NCI-H2227 treated with DMSO at 0.1 percent for 48 hours (cell line): ENCODE measurements at regions not wholly inside any gene's neighbourhood (a gene's known extent, or its start where the extent isn't known, plus 50 kb on each side); places are given as distances from the start of the nearest gene placed in this dataset.
"Not testable (repeated sequence)": the region's sequence is repeated elsewhere in the genome, so short reads cannot be mapped to it uniquely, and the experiment has no call there.

Source experiments
- DNase-seq: peaks from one replicate; lab custom pipeline; 2025; lab: John Stamatoyannopoulos, UW

DNA sequence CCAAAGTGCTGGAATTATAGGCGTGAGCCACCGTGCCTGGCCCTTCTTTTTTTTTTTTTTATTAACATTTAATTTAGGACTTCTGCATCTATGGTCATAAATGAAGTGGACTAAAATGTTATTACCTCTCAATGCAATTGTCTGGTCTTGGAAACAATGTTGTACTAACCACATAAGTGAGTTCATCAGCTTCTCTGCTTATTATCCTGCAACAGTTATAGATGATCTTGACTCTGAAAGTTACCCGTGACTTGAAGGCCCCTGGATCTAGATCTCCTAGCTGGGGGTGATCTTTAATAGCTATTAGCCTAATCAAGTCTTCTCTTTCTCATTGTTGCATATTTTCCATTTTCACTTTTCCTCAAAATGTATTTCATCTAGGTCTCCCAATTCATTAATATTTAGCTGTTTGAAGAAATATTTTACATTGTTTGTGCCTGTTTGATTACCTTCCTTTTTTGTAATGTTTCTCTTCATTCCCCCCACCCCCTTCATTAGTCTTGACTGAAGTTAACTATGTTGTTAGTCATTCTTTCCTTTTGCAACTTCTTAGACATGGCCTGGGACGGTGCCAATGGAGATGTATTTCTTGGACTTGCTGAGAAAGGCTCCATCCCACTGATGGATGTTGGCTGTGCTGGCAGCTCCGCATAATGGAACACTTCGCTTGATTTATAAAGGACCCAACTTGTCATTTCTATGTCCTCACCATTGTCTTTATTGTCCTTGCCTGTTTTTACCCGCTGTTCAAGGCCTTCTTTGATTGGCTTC, 141.6 kb upstream of the RIOK3 start:
- no peak for DNase-seq

DNA sequence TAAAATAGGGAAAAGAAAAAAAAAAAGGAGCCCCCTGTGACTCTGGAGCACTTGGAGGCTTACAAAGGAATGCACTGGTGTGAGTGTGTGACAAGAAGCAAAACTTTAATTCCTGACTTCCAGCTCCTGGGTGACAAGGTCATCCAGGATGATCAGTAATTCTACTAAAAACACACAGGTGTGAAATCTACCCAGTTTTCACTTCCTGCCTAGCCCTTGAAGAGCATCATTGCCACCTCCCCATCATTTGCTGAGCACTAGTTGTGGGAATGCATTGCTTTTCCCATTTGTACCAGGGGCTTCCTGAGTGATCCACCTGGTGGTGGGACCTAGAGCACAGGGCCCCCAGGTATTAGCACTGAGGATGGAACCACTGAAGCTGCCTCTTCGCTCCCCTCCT, 139.7 kb upstream of the RIOK3 start:
- DNase-seq = no peak

DNA sequence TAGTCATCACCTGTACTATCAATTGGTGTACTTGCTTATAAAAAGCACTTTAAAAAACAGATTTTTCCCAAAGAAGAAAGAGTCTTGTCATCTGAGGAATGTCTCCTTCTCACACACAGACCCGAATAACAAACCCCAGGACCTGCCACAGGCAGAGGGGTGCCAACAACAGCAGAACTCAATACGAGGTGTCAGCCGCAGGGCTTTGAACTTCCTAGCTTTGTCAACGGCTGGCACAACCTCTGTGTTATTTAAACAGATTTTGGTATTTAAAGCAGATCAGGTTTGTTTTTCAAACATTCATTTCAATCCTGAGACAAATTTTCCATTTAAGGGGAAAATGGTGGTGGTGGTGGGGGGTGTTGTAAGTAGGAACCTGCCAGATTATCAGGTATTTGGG, 138.4 kb upstream of the RIOK3 start:
- DNase-seq = no peak

DNA sequence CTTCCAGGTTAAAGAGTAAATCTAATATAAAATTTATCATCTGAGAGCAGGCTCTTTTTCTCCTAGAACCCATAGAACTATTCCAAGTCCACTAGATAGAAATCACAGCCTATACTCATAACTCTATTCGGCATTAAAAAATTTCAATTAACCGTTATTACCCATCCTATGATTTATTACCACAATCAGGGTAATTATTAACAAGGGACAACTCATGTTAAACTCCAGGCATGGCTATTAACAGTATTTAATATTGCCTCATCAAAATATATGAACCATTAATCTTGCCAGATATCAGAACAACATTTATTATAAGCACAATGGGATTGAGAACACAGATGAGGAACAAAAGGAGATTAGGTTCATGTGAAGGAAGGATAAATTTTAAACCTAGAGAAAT, 136.8 kb upstream of the RIOK3 start:
- DNase-seq = no peak

DNA sequence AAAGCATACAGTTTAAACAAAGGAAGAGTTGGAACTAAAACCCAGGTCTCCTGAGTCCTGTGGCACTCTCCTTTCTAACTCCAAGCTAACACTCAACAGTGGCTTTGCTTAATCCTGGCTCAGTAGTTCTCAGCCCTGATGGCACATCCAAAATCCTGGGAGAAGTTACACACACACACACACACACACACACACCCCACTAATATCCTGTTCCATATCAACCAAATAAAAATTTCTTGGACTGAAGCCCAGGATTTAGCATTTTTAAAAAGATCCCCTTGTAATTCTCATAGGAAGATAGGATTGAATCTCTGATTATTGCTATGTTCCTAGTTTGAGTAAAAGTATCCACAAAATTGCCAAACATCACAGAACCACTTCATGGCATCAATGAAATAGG, 136.1 kb upstream of the RIOK3 start:
- DNase-seq = no peak

DNA sequence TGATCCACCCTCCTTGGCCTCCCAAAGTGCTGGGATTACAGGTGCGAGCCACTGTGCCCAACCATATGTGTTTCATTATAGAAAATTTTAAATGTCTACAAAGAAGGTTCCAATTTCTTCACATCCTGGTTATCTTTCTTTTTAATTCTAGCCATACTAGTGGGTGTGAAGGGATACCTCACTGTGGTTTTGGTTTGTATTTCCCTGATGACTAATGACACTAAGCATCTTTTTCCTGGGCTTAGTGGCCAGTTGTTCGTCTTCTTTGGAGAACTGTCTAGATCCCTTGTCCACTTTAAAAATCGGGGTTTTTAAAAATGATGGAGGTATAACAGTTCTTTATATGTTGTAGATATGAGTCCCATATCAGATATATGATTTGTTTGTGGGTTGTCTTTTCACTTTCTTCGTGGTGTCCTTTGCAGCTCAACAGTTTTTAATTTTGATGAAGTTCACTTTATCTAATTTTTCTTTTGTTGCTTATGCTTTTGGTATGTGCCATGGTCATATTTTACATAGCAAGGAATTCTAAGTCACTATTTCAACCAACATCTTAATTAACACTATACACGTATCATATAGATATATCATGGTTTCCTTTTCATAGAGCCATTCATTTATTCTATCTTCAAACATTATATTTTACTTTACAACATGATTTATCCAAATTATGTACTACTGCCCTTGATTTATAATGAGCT, 135.0 kb upstream of the RIOK3 start:
- no peak for DNase-seq

DNA sequence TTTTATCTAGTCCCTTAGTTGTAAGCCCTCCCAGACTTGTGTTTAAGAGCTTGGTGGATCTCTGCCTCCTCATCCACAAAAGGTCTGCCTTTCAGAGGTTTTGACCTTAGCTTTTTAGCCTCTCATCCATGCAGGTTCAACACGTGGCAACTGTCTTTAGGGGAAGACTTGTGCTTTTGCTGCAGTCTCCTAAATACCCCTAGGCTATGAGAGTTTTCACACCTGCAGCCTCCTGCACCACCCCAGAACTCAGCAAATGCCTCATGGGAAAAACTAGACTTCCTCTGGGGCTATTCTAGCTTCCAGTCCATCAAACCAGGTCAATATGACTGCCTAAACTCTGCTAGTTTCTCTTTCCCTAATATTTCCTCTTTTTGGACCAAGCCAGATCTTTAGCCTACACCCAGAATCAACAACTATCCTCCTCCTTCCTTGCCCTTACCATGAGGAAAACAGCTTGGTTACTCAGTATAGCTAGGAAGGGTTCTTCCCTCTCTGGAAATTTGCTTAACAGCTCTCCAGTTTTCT, 132.3 kb upstream of the RIOK3 start:
- no peak for DNase-seq

DNA sequence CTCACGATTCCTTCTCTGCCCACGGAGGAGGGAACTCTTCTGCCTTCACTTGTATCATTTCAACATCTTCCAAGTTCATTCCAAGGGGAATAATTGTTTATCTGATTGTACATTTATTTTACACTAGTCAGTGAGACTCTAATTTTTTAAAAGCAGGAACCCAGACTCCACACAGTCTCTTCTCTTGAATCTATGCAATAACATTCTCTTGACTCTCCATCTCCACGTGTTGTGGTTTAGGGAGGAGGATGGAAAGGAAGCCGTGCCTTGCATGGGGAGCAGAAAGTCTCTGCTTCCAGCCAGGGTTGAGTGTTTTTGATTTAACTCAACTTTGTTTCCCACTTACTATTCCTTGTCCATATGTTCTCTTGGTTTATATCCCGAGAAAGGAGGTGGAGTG, 131.1 kb upstream of the RIOK3 start:
- DNase-seq = no peak

DNA sequence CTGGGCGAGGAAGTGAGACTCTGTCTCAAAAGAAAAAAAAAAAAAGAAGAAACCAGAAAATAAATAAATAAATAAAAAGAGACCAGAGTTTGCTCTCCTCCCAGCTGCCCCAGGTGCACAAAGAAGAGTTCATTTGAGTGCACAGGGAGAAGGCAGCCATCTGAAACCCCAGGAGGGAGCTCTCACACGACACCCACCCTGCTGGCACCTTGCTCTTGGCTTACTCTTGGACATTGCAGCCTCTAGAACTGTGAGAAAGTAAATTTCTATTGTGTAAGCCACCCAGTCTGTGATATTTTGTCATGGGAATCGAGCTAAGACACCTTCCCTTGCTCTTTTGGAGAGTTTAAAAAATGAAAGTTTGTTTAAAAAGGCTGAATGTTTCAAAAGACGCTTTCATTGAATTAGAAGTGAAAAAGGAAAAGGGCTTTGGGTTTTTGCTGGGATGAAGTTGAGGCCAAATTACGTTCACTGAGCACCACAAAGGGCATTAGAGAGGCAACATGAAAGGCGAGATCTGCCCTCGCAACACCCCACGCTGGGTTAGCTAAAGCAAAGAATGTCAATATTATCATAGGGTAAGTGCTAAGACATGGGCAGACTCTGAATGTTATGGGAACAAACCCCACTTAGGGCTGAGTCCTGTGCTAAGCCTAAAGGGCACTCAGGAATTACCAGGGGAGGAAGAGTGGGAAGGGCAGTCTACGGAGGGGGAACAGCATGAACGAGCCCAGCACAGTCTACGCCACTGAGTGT, 128.9 kb upstream of the RIOK3 start:
- no peak for DNase-seq

DNA sequence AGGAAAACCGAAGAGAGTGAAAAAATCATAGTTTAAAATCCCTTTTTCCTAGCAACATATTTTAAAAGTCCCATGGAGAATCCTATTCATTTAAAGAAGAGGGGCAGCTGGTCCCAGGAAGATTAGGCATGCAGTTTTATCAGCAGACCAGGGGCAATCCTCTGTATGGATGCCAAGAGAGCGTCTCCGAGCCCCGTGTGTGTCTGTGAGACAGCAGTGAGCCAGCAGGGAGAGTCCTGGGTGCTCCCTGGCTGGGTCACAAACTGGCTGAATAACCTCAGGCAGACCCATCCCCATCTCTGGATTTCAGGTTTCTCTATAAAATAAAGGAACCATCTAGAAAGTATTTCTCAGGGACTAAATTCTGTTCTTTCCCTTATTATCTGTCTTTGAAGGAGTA, 128.2 kb upstream of the RIOK3 start:
- DNase-seq = no peak

DNA sequence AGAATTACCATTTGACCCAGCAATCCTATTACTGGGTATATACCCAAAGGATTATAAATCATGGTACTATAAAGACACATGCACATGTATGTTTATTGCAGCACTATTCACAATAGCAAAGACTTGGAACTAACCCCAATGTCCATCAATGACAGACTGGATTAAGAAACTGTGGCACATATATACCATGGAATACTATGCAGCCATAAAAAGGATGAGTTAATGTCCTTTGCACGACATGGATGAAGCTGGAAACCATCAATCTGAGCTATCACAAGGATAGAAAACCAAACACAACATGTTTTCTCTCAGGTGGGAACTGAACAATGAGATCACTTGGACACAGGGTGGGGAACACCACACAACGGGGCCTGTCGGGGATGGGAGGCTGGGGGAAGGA, 123.4 kb upstream of the RIOK3 start:
- DNase-seq = not testable (repeated sequence)

DNA sequence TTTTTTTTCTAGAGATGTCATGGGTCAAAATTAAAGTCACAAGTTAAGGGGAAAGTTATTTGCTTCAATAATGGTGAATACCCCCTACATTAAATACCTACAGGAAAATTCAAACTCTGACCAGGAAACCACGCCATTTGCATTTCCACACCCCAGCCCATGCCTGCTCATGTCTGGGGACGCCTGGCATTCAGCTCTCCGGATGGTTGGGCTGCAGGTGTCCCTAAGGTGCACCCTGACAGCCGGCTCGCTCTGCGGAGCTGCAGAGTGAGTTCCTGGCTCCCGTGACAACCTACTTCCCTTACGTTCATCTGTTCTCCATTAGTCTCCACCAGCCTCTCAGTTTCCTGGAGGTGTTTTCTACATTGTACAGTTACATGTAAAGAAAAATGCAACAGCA, 122.7 kb upstream of the RIOK3 start:
- no peak for DNase-seq

DNA sequence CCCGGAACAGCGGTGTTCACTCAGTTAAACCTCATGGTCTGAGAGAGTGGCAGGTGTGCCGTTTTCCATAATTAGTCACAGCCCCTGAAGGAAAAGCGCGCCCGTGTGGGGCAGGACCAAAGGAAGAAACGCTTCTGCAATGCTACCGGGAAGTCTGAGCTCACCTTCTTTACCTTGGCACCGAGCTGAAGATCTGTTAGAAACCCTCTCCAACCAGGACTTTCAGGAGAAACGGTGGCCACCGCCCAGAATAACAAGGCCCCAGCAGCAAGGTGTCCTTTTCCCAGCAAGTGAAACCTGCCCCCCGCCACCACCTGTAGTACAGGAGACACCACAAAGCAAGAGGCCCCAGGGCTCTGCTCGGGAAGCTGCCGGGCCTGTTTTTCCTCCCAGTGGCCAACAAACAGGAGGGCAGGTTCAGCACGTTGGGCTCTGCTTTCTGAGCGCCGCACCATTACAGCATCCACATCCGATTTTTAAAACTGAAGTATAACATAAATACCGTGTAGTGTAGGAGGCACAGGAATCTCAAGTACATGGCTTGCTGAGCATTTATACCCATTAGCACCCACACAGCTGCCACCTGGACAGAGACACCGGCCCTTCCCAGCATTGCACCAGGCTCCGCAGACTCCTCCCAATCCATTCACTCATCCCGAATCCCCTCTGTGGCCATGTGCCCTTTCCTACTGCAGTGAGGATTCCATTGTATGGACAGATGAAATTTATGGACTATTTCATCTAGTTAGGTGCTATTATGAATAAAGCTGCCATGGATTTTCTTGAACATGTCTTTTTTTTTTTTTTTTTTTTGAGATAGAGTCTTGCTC, 121.8 kb upstream of the RIOK3 start:
- no peak for DNase-seq

DNA sequence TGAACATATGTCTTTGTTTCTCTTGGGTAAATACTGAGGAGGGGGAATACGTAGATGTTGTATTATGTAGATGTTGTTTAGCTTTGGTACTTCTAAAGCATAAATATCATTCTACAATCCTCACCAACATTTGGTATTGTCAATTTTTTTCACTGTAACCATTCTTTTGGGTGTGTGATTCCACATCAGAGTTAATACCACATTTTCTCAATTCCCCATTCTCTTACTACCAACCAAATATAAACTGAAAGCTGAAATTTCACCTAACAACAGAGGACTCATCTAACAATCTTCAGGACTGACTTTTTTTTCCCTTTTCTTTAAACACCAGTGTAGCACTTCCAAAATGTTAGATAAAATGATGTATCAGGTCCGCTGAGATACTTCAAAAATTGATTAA, 120.7 kb upstream of the RIOK3 start:
- no peak for DNase-seq

DNA sequence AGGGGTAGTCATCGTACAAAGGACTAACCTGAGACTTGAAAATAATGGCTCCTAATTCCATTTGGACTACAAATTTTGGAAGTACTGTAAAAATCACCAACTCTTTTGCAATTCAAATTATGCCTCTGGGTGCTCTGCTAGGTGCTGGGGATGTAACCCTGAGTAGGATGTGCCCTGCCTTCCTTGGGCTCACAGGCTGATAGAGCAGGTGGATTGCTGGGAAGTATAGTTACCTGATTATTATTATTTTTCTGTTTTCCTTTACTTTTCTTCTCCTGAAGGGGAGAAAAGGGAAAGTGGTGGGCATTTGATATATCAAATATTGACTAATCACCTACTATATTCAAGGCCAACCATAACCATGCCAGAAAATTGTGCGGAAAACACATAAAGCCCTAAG, 119.3 kb upstream of the RIOK3 start:
- no peak for DNase-seq

DNA sequence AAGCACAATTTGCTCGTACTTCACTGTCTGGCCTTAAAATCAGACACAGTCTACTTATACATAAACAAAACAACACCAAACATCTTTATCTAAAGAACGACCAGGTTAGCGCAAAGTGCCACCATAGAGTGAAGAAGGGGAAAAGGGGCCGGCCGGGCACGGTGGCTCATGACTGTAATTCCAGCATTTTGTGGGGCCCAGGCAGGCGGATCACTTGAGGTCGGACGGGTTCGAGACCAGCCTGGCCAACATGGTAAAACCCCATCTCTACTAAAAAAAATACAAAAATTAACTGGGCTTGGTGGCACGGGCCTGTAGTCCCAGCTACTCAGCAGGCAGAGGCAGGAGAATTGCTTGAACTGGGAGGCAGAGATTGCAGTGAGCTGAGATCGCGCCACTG, 118.5 kb upstream of the RIOK3 start:
- no peak for DNase-seq

DNA sequence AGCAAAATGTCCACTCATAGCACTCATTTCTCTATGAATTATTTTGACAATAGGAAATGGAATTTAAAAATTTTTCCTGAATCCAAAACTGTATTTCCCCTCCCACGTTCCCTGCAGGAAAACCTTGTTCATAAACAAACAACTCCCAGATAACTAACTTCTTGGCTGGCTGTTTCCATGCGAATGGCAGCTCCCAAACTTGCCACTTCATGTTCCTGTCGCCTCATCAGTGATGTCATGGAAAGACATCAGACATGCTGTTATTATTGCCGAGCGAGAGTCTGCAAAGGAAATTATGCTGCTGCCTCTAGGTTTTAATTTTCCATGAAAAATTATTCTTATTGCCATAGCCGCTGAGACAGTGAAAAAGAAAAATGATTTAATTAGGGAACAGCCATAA, 117.0 kb upstream of the RIOK3 start:
- DNase-seq = no peak

DNA sequence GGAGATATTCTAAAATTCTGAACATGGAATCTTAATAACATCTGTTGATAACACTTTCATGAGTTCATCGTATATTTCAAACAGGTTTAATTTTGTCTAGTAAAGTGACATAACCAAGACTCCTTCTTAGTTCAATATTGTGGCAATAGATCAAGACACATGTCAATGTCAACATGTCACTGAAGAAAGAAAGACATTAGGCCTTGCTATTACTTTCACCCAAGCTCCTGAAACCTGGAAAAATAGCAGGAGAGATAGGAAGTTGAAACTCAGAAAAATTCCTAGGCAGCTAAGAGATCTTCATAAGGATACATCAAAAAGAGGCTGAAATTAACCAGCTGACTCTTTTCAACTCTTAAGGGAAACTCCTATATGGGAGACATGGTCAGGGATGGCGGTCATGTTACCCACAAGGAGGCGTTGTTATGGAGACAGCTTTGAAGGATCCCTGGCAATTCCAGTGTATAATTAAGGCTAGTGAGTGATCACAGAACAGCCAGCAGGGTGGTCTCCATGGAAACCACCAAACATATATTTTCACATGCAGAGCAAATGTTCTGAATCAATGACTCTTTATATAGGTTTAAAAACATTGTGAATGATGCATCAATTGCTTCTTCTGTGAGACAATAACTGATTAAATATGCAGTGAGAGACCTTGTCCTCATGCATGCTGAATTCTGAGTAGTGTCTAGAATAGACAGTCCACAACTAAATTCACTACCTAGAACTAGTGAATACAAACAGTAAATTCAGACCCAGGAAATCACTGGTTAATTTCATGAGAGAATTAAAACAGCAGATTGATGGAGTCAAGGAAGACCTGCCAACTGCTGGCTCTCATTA, 115.3 kb upstream of the RIOK3 start:
- DNase-seq = peak; percentile 85

DNA sequence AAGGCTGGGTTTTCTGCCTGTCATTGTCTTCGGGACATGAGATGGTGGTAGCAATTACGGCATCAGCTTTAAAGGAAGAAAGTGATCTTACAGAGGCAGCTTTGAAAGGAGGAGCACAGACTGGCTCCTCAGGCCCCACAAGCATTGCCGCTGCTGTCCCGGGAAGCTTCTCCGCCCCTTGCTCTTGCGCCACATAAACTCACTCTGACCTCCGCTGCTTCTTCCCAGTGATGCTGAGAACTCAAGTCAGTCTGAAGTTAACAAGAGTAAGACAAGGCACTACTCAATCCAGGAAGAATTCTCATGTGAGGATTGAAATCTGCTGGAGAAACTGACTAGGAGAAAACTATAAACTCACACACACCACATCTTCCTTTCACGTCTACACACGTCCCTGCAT, 112.4 kb upstream of the RIOK3 start:
- peak; percentile 38 for DNase-seq

DNA sequence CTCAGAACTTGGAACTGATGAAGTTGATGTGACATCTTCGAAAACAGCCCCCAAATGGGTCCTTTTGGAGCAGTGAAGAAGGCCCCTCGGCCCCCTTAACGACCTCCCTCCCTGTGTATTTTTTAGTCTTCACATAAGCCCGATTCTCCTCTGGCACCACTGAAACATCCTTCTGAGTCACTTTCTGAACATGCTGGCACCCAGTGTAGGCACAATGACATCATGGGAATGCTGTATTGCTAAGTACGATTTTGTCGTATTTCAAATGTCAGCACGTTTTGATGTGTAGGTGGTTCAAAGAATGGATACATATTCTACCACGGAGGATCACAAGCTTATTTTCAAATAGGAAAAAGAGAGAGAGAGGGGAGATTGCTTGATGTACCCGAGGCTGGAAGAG, 111.7 kb upstream of the RIOK3 start:
- DNase-seq = no peak

DNA sequence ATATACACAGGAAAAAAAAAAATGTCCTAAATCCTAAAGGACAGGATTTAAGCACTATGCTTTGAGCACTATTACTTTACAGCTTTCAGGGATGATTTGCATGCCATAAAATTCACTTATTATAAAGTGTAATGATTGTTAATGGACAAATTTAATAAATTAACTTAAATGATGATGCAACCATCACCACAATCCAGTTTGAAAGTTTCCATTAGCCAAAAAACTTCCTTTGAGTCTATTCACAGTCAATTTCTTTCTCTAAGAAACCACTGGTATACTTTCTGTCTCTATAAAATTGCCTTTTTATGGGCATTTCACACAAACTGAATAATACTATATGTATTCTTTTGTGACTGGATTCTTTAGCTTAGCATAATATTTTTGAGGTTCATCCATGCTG, 111.1 kb upstream of the RIOK3 start:
- no peak for DNase-seq
